Breast epithelium (tissue), 4 donors: ENCODE measurements at regions not wholly inside any gene's neighbourhood (a gene's known extent, or its start where the extent isn't known, plus 50 kb on each side); places are given as distances from the start of the nearest gene placed in this dataset.

Experiments
- DNase-seq, 2 donors: peaks; one replicate each; pipeline ENCODE4 v3.0.0-alpha.2; 2019; ENCODE audit warnings: low spot score in 2 of 2
- H3K27ac ChIP-seq, 2 donors: fragments of 200-600 bp; sonication (generic) in 1 of 2; one replicate each; pipeline ENCODE4 v1.5.1; 2016 to 2019; ENCODE audit warnings: mild to moderate bottlenecking in 1 of 2
- H3K27me3 ChIP-seq, 2 donors: fragments of 200-600 bp; sonication (generic) in 1 of 2; one replicate each; pipeline versions ENCODE4 v1.5.1 to v1.6.0; 2017 to 2019; ENCODE audit warnings: control low read depth in 1 of 2, mild to moderate bottlenecking in 1 of 2
- H3K36me3 ChIP-seq: fragments of 200-600 bp; one replicate; pipeline ENCODE4 v1.5.1; 2019
- H3K4me1 ChIP-seq, 2 donors: fragments of 200-600 bp; sonication (generic); one replicate each; pipeline ENCODE4 v1.5.1; 2016 to 2019; ENCODE audit warnings: control low read depth in 1 of 2
- H3K4me3 ChIP-seq, 3 donors: fragments of 200-600 bp; sonication (generic); 1 replicate in 2 of 3; 2 replicates in 1 of 3; pipeline ENCODE4 v1.5.1; 2016 to 2019; ENCODE audit warnings: mild to moderate bottlenecking in 3 of 3, moderate library complexity in 2 of 3
- H3K9me3 ChIP-seq, 2 donors: fragments of 200-600 bp; sonication (generic) in 1 of 2; one replicate each; pipeline ENCODE4 v1.5.1; 2016 to 2019; ENCODE audit warnings: control low read depth in 1 of 2
- POLR2A ChIP-seq: fragments of 450-650 bp; IDR thresholded peaks from one replicate; pipeline ENCODE4 v1.6.1; 2016; ENCODE audit warnings: antibody characterized with exemption, mild to moderate bottlenecking, moderate library complexity
- POLR2AphosphoS5 ChIP-seq, 3 donors: sonication (generic); formaldehyde crosslinking; IDR thresholded peaks; one replicate each; pipeline ENCODE4 v1.6.1; 2017; ENCODE audit warnings: antibody characterized with exemption in 3 of 3
- intact Hi-C: fragments of 100-400 bp; cut with DNase I; formaldehyde crosslinking; loops from one replicate; pipeline ENCODE4 v1.15.1; 2023; ENCODE audit warnings: low total_unique reads
- TF ChIP-seq, protein P1 (sequence below), 3 donors: fragments of 450-650 bp; IDR thresholded peaks; one replicate each; pipeline ENCODE4 v1.5.1; 2016 to 2017; ENCODE audit warnings: antibody characterized with exemption in 3 of 3, mild to moderate bottlenecking in 3 of 3, moderate library complexity in 3 of 3

DNA sequence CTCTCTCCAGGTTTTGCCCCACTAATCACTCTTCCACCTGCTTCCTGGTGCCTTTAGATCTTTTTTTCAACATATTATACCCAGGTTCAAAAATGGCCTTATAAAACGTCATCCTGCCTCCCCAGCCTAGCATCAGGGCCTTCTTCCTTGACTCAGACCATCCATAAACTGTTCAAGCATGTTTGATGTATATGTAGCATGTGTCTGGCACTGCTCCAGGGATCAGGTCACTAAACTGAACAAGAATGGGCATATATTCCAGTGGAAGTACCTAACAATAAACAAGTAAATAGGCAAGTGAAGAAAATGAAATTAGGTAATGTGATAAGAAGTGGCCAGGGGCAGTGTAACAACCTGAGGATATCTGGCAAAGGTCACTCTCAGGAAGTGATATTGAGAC is 141.2 kb downstream of the TRIB2 start:
- intact Hi-C loops: no loop called here
- Histone ChIP-seq H3K27ac (no peak overlapping the region), H3K36me3 (no peaks in the 10 kb centered on the region), H3K4me1 (no peaks in the 10 kb centered on the region), H3K27me3 (no peaks in the 10 kb centered on the region), H3K9me3 (no peaks in the 10 kb centered on the region), H3K4me3 (no peak overlapping the region)
- DNase-seq: no peak
- no peak for TF ChIP-seq POLR2A
- TF ChIP-seq, protein P1, sequence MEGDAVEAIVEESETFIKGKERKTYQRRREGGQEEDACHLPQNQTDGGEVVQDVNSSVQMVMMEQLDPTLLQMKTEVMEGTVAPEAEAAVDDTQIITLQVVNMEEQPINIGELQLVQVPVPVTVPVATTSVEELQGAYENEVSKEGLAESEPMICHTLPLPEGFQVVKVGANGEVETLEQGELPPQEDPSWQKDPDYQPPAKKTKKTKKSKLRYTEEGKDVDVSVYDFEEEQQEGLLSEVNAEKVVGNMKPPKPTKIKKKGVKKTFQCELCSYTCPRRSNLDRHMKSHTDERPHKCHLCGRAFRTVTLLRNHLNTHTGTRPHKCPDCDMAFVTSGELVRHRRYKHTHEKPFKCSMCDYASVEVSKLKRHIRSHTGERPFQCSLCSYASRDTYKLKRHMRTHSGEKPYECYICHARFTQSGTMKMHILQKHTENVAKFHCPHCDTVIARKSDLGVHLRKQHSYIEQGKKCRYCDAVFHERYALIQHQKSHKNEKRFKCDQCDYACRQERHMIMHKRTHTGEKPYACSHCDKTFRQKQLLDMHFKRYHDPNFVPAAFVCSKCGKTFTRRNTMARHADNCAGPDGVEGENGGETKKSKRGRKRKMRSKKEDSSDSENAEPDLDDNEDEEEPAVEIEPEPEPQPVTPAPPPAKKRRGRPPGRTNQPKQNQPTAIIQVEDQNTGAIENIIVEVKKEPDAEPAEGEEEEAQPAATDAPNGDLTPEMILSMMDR (IDR thresholded peaks at IDR 0.05): no peak

DNA sequence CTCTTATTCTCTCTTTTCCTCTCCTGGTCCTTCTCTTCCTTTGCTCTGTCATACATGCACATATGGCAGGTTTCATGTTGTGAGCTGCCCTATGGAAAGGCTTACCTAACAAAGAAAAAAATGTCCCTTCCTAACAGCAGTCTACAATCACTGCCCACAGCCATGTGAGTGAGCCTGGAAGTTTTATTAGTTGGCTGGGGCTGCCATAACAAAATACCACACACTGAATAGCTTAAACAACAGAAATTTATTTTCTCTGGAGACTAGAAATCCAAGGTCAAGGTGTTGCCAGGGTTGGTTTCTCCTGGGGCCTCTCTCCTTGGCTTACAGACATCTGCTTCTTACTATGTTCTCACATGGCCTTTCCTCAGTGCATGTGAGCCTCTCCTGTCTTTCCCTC is 142.1 kb downstream of the TRIB2 start:
- intact Hi-C loops: no loop called here
- Histone ChIP-seq H3K4me1 (no peaks in the 10 kb centered on the region), H3K27me3 (no peaks in the 10 kb centered on the region), H3K9me3 (no peaks in the 10 kb centered on the region), H3K4me3 (no peak overlapping the region), H3K27ac (no peak overlapping the region), H3K36me3 (no peaks in the 10 kb centered on the region)
- no peak for DNase-seq
- TF ChIP-seq POLR2AphosphoS5 (IDR thresholded peaks at IDR 0.05): no peak
- TF ChIP-seq, protein P1 (IDR thresholded peaks at IDR 0.05): no peak
- no peak for TF ChIP-seq POLR2A

DNA sequence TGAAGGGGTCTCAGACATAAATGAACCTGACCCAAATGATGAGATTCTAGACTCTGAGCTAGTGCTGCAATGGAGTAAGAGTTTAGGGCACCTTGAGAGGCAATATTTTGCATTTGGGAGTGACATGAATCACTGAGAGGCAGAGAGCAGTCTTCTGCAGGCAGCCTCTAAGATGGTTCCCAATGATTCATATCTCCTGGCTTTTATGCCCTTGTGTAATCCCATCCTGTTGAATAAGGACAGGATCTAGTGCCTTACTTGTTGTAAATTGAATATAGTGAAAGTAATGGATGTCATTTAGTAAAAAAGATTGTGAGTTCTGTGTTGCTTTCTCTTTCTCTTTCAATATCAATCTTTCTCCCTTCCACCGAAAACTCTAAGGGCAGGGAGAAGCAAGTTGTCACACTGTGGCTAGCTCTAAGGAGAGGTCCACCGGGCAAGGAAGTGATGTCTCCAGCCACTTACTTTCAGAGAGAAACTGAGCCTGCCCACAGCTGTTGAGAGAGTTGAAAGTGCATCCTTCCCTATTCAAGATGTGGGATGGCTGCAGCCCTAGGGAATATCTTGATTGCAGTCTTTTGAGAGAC is 144.7 kb downstream of the TRIB2 start:
- H3K4me3 ChIP-seq: peak overlapping the region in 1 of 3 donors; percentile 13
- DNase-seq: no peak
- peak overlapping the region in 1 of 2 donors; percentile 51 for H3K27ac ChIP-seq
- H3K4me1 ChIP-seq: no peaks in the 10 kb centered on the region
- TF ChIP-seq POLR2AphosphoS5 (IDR thresholded peaks at IDR 0.05) (no peak), POLR2A (no peak)
- TF ChIP-seq, protein P1 (IDR thresholded peaks at IDR 0.05): no peak
- H3K36me3 ChIP-seq: no peaks in the 10 kb centered on the region
- intact Hi-C loops: no loop called here
- no peaks in the 10 kb centered on the region for H3K27me3 ChIP-seq
- H3K9me3 ChIP-seq: no peaks in the 10 kb centered on the region

DNA sequence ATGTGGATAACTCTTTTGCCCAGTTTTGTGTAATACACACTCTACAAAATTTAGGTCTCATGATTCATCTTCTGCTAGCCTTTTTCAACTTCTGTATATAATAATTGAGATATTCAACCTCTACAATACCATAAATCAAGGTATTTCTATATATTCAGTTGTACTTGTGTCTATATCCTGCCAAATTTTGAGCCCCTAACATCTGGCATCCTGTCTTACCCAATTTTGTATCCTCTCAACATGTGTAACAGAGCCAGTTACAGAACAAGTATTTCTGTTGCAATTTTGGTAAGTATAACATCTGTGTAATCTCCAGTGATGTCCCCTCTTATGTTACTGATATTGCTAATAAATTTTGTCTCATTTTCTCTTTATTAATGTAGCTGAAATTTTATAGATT is 145.8 kb downstream of the TRIB2 start:
- DNase-seq: no peak
- H3K9me3 ChIP-seq: no peaks in the 10 kb centered on the region
- no peak overlapping the region for H3K27ac ChIP-seq
- no peaks in the 10 kb centered on the region for H3K36me3 ChIP-seq
- intact Hi-C loops: no loop called here
- no peaks in the 10 kb centered on the region for H3K4me1 ChIP-seq
- H3K27me3 ChIP-seq: no peaks in the 10 kb centered on the region
- TF ChIP-seq POLR2A (no peak), POLR2AphosphoS5 (IDR thresholded peaks at IDR 0.05) (no peak)
- no peak overlapping the region for H3K4me3 ChIP-seq

DNA sequence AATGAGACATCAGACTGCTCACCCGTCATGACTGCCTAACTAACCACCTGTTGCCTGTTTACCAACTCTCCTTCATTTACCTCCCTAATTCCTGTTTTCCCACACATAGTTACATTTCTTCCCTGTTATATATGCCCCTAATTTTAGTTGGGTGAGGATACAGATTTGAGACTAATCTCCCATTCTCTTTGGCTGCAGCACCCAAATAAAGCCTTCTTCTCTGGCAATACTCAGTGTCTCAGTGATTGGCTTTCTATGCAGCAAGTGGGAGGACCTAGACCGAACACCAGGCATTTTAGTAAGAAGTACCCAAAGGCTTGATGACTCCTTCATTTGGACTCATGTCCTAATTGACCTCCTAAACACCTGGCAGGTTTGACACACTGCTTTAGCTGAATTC is 147.2 kb downstream of the TRIB2 start:
- no peak for DNase-seq
- Histone ChIP-seq H3K4me3 (no peak overlapping the region), H3K27ac (no peak overlapping the region), H3K4me1 (no peaks in the 10 kb centered on the region), H3K27me3 (no peaks in the 10 kb centered on the region), H3K9me3 (no peaks in the 10 kb centered on the region), H3K36me3 (no peaks in the 10 kb centered on the region)
- intact Hi-C loops: no loop called here
- TF ChIP-seq POLR2A (no peak), POLR2AphosphoS5 (IDR thresholded peaks at IDR 0.05) (no peak)
- TF ChIP-seq, protein P1 (IDR thresholded peaks at IDR 0.05): no peak
